PC-9 (cell line): ENCODE measurements at regions not wholly inside any gene's neighbourhood (a gene's known extent, or its start where the extent isn't known, plus 50 kb on each side); places are given as distances from the start of the nearest gene placed in this dataset.

Experiments
- BruUV-seq: library from RNA; stranded (reverse); fragments of 400-500 nt; replicated peaks from 2 replicates; lab custom pipeline; 2021; lab: Mats Ljungman, UMichigan
- CTCF ChIA-PET: fragments of 300-600 bp; sonication (Branson Sonifier 250); formaldehyde crosslinking; loops from one replicate; lab custom pipeline; 2022; ENCODE audit warnings: antibody characterized with exemption; lab: Charles Lee
- POLR2A ChIA-PET: fragments of 300-600 bp; sonication (Branson Sonifier 250); formaldehyde crosslinking; loops from one replicate; lab custom pipeline; 2022; ENCODE audit warnings: antibody characterized with exemption; ENCODE audit not compliant: unreplicated experiment; lab: Charles Lee
- DNase-seq, 2 experiments: peaks; one replicate each; pipeline versions ENCODE4 v3.0.0 to v3.0.0-alpha.2; 2015 to 2022; ENCODE audit warnings: mixed read lengths in 1 of 2
- H2AFZ ChIP-seq: fragments of 200-600 bp; sonication (generic); 2 replicates; pipeline ENCODE4 v1.8.1; 2017; ENCODE audit warnings: antibody characterized with exemption
- H3F3A ChIP-seq: fragments of 200-600 bp; sonication (generic); 2 replicates; pipeline ENCODE4 v1.8.1; 2017; ENCODE audit warnings: antibody characterized with exemption, mild to moderate bottlenecking, low read depth; ENCODE audit not compliant: insufficient read depth
- H3K27ac ChIP-seq: fragments of 200-600 bp; sonication (generic); 2 replicates; pipeline ENCODE4 v1.6.1; 2016; ENCODE audit warnings: mixed run types
- H3K27me3 ChIP-seq: fragments of 200-600 bp; sonication (generic); 2 replicates; pipeline ENCODE4 v1.6.1; 2016; ENCODE audit warnings: low read depth, mixed run types; ENCODE audit not compliant: insufficient read depth
- H3K36me3 ChIP-seq: fragments of 200-600 bp; sonication (generic); 2 replicates; pipeline ENCODE4 v1.6.1; 2016; ENCODE audit warnings: low read depth, mixed run types
- H3K4me1 ChIP-seq: fragments of 200-600 bp; sonication (generic); replicated peaks from 2 replicates; pipeline ENCODE4 v1.6.1; 2016; ENCODE audit warnings: mixed run types; ENCODE audit not compliant: insufficient read depth
- H3K4me2 ChIP-seq: fragments of 200-600 bp; sonication (generic); 2 replicates; pipeline ENCODE4 v1.6.1; 2017; ENCODE audit warnings: mixed run types
- H3K4me3 ChIP-seq: fragments of 200-600 bp; sonication (generic); 2 replicates; pipeline ENCODE4 v1.6.1; 2016; ENCODE audit warnings: mixed run types
- H3K79me2 ChIP-seq: fragments of 200-600 bp; sonication (generic); 2 replicates; pipeline ENCODE4 v1.6.1; 2017; ENCODE audit warnings: low read depth, mixed run types
- H3K9me2 ChIP-seq: fragments of 200-600 bp; sonication (generic); 2 replicates; pipeline ENCODE4 v1.8.1; 2017; ENCODE audit warnings: mild to moderate bottlenecking; ENCODE audit not compliant: insufficient read depth
- H3K9me3 ChIP-seq: fragments of 200-600 bp; sonication (generic); 2 replicates; pipeline ENCODE4 v1.8.1; 2016; ENCODE audit warnings: low read depth; ENCODE audit not compliant: insufficient read depth
- H4K20me1 ChIP-seq: fragments of 200-600 bp; sonication (generic); 2 replicates; pipeline ENCODE4 v1.8.1; 2017; ENCODE audit not compliant: insufficient read depth
- CTCF ChIP-seq: fragments of 200-600 bp; sonication (generic); conservative IDR thresholded peaks from 2 replicates; pipeline ENCODE4 v1.6.1; 2017; ENCODE audit warnings: mixed run types, antibody characterized with exemption, mild to moderate bottlenecking, moderate library complexity
- EZH2 ChIP-seq: fragments of 200-600 bp; sonication (generic); IDR thresholded peaks from 2 replicates; pipeline ENCODE4 v1.8.0; 2017; ENCODE audit warnings: antibody characterized with exemption, low read depth
- intact Hi-C: fragments of 100-400 bp; cut with micrococcal nuclease; formaldehyde crosslinking; loops from one replicate; pipeline ENCODE4 v1.10.0; 2022; ENCODE audit not compliant: unreplicated experiment

- no peaks in the 10 kb centered on the region for H3K27me3 ChIP-seq
- H3K27ac ChIP-seq = no peak overlapping the region
- no peaks in the 10 kb centered on the region for H3K36me3 ChIP-seq
- intact Hi-C loops = no loop called here
- H3K4me2 ChIP-seq = no peak overlapping the region
- DNase-seq = no peak
- H2AFZ ChIP-seq = no peak overlapping the region
- no peaks in the 10 kb centered on the region for H4K20me1 ChIP-seq
- ChIA-PET CTCF (no interaction called here), POLR2A (no interaction called here)
- no TSS peak for BruUV-seq
- no peaks in the 10 kb centered on the region for H3K4me1 ChIP-seq
- no peak overlapping the region for H3K4me3 ChIP-seq
- no peaks in the 10 kb centered on the region for H3K9me2 ChIP-seq
- TF ChIP-seq CTCF (no peak), EZH2 (no peak)
- H3K9me3 ChIP-seq = no peaks in the 10 kb centered on the region
- no peaks in the 10 kb centered on the region for H3K79me2 ChIP-seq
- no peaks in the 10 kb centered on the region for H3F3A ChIP-seq
Observed at GRCh38 chr12:31861360-31861759, 97.9 kb upstream of the RESF1 start.

GRCh38 chr12:31860401-31860800, 98.8 kb upstream of the RESF1 start:
- Histone ChIP-seq H3K4me2 (no peak overlapping the region), H3K4me3 (no peak overlapping the region), H2AFZ (no peak overlapping the region), H3K36me3 (no peaks in the 10 kb centered on the region), H3K4me1 (no peaks in the 10 kb centered on the region), H4K20me1 (no peaks in the 10 kb centered on the region), H3K9me3 (no peaks in the 10 kb centered on the region; the same call in 1 of the 2 replicates), H3K79me2 (no peaks in the 10 kb centered on the region), H3K27ac (no peak overlapping the region), H3F3A (no peaks in the 10 kb centered on the region), H3K9me2 (no peaks in the 10 kb centered on the region), H3K27me3 (no peaks in the 10 kb centered on the region)
- TF ChIP-seq EZH2 = no peak
- TF ChIP-seq CTCF = no peak
- POLR2A ChIA-PET = interaction anchor here (0.7 kb wide), 1 partner anchor 146 kb away, joined by 4 read pairs; no protein-coding TSS in a partner anchor
- no peak for DNase-seq
- no TSS peak for BruUV-seq
- CTCF ChIA-PET = no interaction called here
- intact Hi-C loops = no loop called here

- Histone ChIP-seq H3K79me2 (no peaks in the 10 kb centered on the region), H4K20me1 (no peaks in the 10 kb centered on the region), H3K36me3 (no peaks in the 10 kb centered on the region), H3F3A (no peaks in the 10 kb centered on the region), H3K4me1 (no peaks in the 10 kb centered on the region), H3K9me2 (no peaks in the 10 kb centered on the region), H3K27ac (no peak overlapping the region), H3K9me3 (no peaks in the 10 kb centered on the region; the same call in 1 of the 2 replicates), H3K27me3 (no peaks in the 10 kb centered on the region), H2AFZ (no peak overlapping the region), H3K4me2 (no peak overlapping the region), H3K4me3 (no peak overlapping the region)
- BruUV-seq = no TSS peak
- POLR2A ChIA-PET = no interaction called here
- no peak for DNase-seq
- intact Hi-C loops = no loop called here
- TF ChIP-seq CTCF (no peak), EZH2 (no peak)
- CTCF ChIA-PET = no interaction called here
Observed at GRCh38 chr12:31859232-31859977, 99.8 kb upstream of the RESF1 start.
